CD4-positive, alpha-beta memory T cell (primary cell): ENCODE measurements at regions not wholly inside any gene's neighbourhood (a gene's known extent, or its start where the extent isn't known, plus 50 kb on each side); places are given as distances from the start of the nearest gene placed in this dataset.
"Not testable (repeated sequence)": the region's sequence is repeated elsewhere in the genome, so short reads cannot be mapped to it uniquely, and the experiment has no call there.

Source experiments
- CTCF ChIA-PET: fragments of 350-600 bp; sonication (Branson Sonifier 250); formaldehyde crosslinking; loops from one replicate; lab custom pipeline; 2021; ENCODE audit warnings: inconsistent platforms; ENCODE audit not compliant: partially characterized antibody; lab: Charles Lee
- POLR2A ChIA-PET: fragments of 350-600 bp; sonication (Branson Sonifier 250); formaldehyde crosslinking; loops from one replicate; lab custom pipeline; 2021; ENCODE audit not compliant: partially characterized antibody; lab: Charles Lee
- DNase-seq, 5 donors: peaks; one replicate each; pipeline versions ENCODE4 v3.0.0 to v3.0.0-alpha.2; 2020 to 2022; ENCODE audit warnings: mixed read lengths in 1 of 5
- H3K27ac ChIP-seq: one replicate; pipeline ENCODE4 v1.7.0; 2013; ENCODE audit warnings: low read depth, low read length
- H3K27me3 ChIP-seq: 2 replicates; pipeline ENCODE4 v1.7.0; 2013; ENCODE audit warnings: mild to moderate bottlenecking, low read length, moderate library complexity; ENCODE audit not compliant: insufficient read depth
- H3K36me3 ChIP-seq: 2 replicates; pipeline ENCODE4 v1.7.0; 2013; ENCODE audit warnings: mild to moderate bottlenecking, low read length, moderate library complexity; ENCODE audit not compliant: insufficient read depth
- H3K4me1 ChIP-seq: 2 replicates; pipeline ENCODE4 v1.7.0; 2013; ENCODE audit warnings: mild to moderate bottlenecking, low read length, moderate library complexity; ENCODE audit not compliant: insufficient read depth
- H3K4me3 ChIP-seq, 2 donors: one replicate each; pipeline ENCODE4 v1.7.0; 2013; ENCODE audit warnings: low read length in 2 of 2, mild to moderate bottlenecking in 1 of 2
- H3K9me3 ChIP-seq, 2 donors: one replicate each; pipeline ENCODE4 v1.7.0; 2013; ENCODE audit warnings: low read length in 2 of 2, control low read depth in 1 of 2; ENCODE audit not compliant: control insufficient read depth in 1 of 2
- H3K27ac Mint-ChIP-seq, 7 donors: one replicate each; pipeline ENCODE4 v1.8.0; 2020 to 2021; ENCODE audit warnings: mixed read lengths in 7 of 7, mild to moderate bottlenecking in 6 of 7, inconsistent platforms in 3 of 7, moderate library complexity in 3 of 7
- H3K27me3 Mint-ChIP-seq, 2 donors: one replicate each; pipeline ENCODE4 v1.8.0; 2020 to 2021; ENCODE audit warnings: mixed read lengths in 2 of 2
- H3K36me3 Mint-ChIP-seq, 2 donors: one replicate each; pipeline ENCODE4 v1.8.0; 2020 to 2021; ENCODE audit warnings: mixed read lengths in 2 of 2, inconsistent platforms in 1 of 2, mild to moderate bottlenecking in 1 of 2
- H3K4me1 Mint-ChIP-seq, 4 donors: one replicate each; pipeline ENCODE4 v1.8.0; 2020 to 2021; ENCODE audit warnings: mixed read lengths in 4 of 4, mild to moderate bottlenecking in 1 of 4
- H3K4me3 Mint-ChIP-seq, 8 donors: one replicate each; pipeline ENCODE4 v1.8.0; 2020 to 2021; ENCODE audit warnings: mixed read lengths in 8 of 8, mild to moderate bottlenecking in 7 of 8, moderate library complexity in 6 of 8, inconsistent platforms in 3 of 8
- H3K9me3 Mint-ChIP-seq, 8 donors: one replicate each; pipeline ENCODE4 v1.8.0; 2020 to 2021; ENCODE audit warnings: mixed read lengths in 8 of 8, mild to moderate bottlenecking in 5 of 8, inconsistent platforms in 3 of 8, moderate library complexity in 1 of 8
- intact Hi-C: fragments of 100-400 bp; cut with micrococcal nuclease; formaldehyde crosslinking; loops from one replicate; pipeline ENCODE4 v1.15.1; 2023

DNA sequence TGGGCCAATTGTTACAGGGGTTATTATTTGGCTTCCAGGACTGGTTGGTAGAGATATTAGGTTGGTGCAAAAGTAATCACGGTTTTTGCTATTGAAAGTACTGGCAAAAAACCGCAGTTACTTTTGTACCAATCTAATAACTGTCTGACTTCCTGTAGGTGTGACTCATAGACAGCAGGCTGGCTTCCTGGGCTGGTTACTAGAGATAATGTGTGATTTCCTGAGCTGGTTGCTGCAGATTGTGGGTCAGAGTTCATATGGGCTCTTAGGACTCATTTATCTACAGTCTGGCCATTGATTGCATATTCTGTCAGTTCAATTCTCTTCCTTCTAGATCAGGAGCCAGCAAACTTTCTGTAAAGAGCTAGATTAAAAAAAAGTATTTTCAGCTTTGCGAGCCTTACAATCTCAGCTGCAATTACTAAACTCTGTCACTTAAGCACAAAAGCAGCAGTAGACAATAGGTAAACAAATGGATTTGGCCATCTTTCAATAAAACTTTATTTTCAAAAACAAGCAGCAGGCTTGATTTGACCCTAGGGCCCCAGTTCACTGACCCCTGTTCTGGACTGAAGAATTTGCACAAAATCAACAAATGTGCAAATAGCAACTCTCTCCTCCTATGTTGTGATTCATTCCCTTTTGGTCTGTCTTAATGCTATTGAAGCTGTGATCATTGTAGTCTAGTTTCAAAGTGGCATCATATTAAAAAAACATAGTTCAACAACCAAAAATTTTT, 50.8 kb upstream of the BOD1L1 start:
- H3K27ac ChIP-seq = no peak overlapping the region
- POLR2A ChIA-PET = no interaction called here
- Mint-ChIP-seq H3K4me3 (no peak overlapping the region), H3K27me3 (peaks cover 0 to 2% of the 10 kb centered on the region in 2 donors), H3K9me3 (peaks cover 6 to 42% (median 21%) of the 10 kb centered on the region in 8 donors), H3K4me1 (no peaks in the 10 kb centered on the region), H3K36me3 (no peaks in the 10 kb centered on the region), H3K27ac (no peak overlapping the region)
- no peaks in the 10 kb centered on the region for H3K36me3 ChIP-seq
- no peak for DNase-seq
- no peaks in the 10 kb centered on the region for H3K27me3 ChIP-seq
- H3K9me3 ChIP-seq = no peaks in the 10 kb centered on the region
- H3K4me3 ChIP-seq = no peak overlapping the region
- intact Hi-C loops = no loop called here
- no peaks in the 10 kb centered on the region for H3K4me1 ChIP-seq
- CTCF ChIA-PET = interaction anchor here (1.2 kb wide), 1 partner anchor 22 kb away, joined by 3 read pairs; no protein-coding TSS in a partner anchor

DNA sequence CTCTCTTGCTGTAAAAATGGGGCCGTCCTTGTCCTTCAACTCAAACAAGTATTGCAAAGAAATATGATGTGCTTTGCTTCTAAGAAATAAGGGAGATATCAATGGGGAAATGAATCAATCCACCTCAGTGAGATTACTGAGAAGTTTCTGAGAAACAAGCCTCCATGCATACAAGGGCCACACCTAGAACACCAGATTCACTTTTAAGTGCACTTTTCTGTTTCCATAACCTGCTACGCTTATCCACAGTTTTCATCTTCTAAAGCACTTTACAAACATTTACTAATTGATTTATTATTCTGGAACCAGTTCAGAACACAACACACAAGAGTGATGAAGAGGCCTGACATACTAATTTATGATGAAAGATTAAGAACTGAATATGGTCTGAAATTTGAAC, 54.0 kb upstream of the BOD1L1 start:
- Mint-ChIP-seq H3K4me1 (no peaks in the 10 kb centered on the region), H3K36me3 (no peaks in the 10 kb centered on the region), H3K27ac (no peak overlapping the region), H3K4me3 (no peak overlapping the region), H3K27me3 (peaks cover 0 to 1% of the 10 kb centered on the region in 2 donors), H3K9me3 (peaks cover 6 to 58% (median 26%) of the 10 kb centered on the region in 8 donors)
- POLR2A ChIA-PET = no interaction called here
- intact Hi-C loops = no loop called here
- H3K9me3 ChIP-seq = no peaks in the 10 kb centered on the region
- H3K27me3 ChIP-seq = no peaks in the 10 kb centered on the region
- H3K4me3 ChIP-seq = no peak overlapping the region
- H3K27ac ChIP-seq = no peak overlapping the region
- H3K36me3 ChIP-seq = no peaks in the 10 kb centered on the region
- CTCF ChIA-PET = interaction anchor here (1.4 kb wide), 1 partner anchor 28 kb away, joined by 4 read pairs; no protein-coding TSS in a partner anchor
- no peak for DNase-seq
- no peaks in the 10 kb centered on the region for H3K4me1 ChIP-seq

DNA sequence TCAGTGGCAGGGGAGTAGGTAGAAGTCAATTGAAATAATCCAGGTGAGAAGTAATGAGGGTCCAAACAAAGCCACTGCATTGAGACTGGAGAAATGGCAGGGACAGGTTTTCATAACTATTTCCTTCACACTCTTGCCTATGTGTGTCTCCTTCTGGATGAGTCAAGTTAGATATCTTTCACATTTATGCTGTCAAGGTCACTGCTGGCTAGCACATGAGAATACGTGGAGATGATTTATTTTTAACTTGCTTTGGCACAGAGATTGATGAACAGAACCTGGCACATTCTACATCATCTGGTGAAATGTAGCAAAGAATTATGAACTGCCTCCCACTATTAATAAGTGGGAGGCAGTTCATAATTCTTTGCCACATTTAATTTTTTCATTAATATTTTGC, 66.7 kb upstream of the BOD1L1 start:
- Histone ChIP-seq H3K27ac (no peak overlapping the region), H3K27me3 (no peaks in the 10 kb centered on the region), H3K4me1 (no peaks in the 10 kb centered on the region), H3K4me3 (no peak overlapping the region), H3K9me3 (no peaks in the 10 kb centered on the region), H3K36me3 (no peaks in the 10 kb centered on the region)
- POLR2A ChIA-PET = no interaction called here
- peaks cover 6 to 30% (median 14%) of the 10 kb centered on the region in 8 donors for H3K9me3 Mint-ChIP-seq
- DNase-seq = no peak
- intact Hi-C loops = no loop called here
- no peak overlapping the region for H3K4me3 Mint-ChIP-seq
- H3K27me3 Mint-ChIP-seq = peaks cover 4 to 6% of the 10 kb centered on the region in 2 donors
- CTCF ChIA-PET = no interaction called here
- no peaks in the 10 kb centered on the region for H3K4me1 Mint-ChIP-seq
- H3K27ac Mint-ChIP-seq = no peak overlapping the region
- H3K36me3 Mint-ChIP-seq = no peaks in the 10 kb centered on the region

- POLR2A ChIA-PET = no interaction called here
- intact Hi-C loops = no loop called here
- Histone ChIP-seq H3K27ac (no peak overlapping the region), H3K36me3 (no peaks in the 10 kb centered on the region), H3K4me3 (no peak overlapping the region), H3K9me3 (no peaks in the 10 kb centered on the region), H3K4me1 (no peaks in the 10 kb centered on the region), H3K27me3 (no peaks in the 10 kb centered on the region)
- H3K36me3 Mint-ChIP-seq = no peaks in the 10 kb centered on the region
- H3K27me3 Mint-ChIP-seq = peaks cover 4 to 8% of the 10 kb centered on the region in 2 donors
- CTCF ChIA-PET = no interaction called here
- H3K4me3 Mint-ChIP-seq = no peak overlapping the region
- peaks cover 0 to 4% (median 2%) of the 10 kb centered on the region in 8 donors for H3K9me3 Mint-ChIP-seq
- H3K27ac Mint-ChIP-seq = no peak overlapping the region
- no peaks in the 10 kb centered on the region for H3K4me1 Mint-ChIP-seq
- no peak for DNase-seq
These were observed 70.8 kb upstream of the BOD1L1 start for GRCh38 chr4:13698296-13698695.

DNA sequence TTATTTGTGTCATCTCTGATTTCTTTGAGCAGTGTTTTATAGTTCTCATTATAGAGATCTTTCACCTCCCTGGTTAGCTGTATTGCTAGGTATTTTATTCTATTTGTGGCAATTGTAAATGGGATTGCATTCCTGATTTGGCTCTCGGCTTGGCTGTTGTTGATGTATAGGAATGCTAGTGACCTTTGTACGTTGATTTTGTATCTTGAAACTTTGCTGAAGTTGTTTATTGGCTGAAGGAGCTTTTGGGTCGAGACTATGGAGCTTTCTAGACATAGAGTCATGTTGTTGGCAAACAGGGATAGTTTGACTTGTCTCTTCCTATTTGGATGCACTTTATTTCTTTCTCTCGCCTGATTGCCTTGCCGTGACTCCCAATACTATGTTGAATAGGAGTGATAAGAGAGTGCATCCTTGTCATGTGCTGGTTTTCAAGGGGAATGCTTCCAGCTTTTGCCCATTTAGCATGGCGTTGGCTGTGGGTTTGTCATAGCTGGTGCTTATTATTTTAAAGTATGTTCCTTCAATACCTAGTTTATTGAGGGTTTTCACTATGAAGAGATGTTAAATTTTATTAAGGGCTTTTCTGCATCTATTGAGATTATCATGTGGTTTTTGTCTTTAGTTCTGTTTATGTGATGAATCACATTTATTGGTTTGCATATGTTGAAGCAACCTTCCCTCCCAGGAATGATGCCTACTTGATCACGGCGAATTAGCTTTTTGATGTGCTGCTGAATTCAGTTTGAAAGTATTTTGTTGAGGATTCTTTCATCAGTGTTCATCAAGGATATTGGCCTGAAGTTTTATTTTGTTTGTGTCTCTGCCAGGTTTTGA, 72.7 kb upstream of the BOD1L1 start:
- no peak overlapping the region for H3K4me3 ChIP-seq
- DNase-seq = no peak
- intact Hi-C loops = no loop called here
- no peaks in the 10 kb centered on the region for H3K4me1 ChIP-seq
- H3K27ac ChIP-seq = no peak overlapping the region
- no peak overlapping the region for H3K4me3 Mint-ChIP-seq
- ChIA-PET CTCF (no interaction called here), POLR2A (no interaction called here)
- no peak overlapping the region for H3K27ac Mint-ChIP-seq
- H3K27me3 Mint-ChIP-seq = peaks cover 2 to 9% of the 10 kb centered on the region in 2 donors
- H3K36me3 ChIP-seq = no peaks in the 10 kb centered on the region
- H3K27me3 ChIP-seq = no peaks in the 10 kb centered on the region
- H3K9me3 Mint-ChIP-seq = no peaks in the 10 kb centered on the region
- no peaks in the 10 kb centered on the region for H3K4me1 Mint-ChIP-seq
- H3K36me3 Mint-ChIP-seq = no peaks in the 10 kb centered on the region
- no peaks in the 10 kb centered on the region for H3K9me3 ChIP-seq

GRCh38 chr4:13700858-13701140, 73.3 kb upstream of the BOD1L1 start:
- H3K27ac ChIP-seq, H3K36me3 ChIP-seq, DNase-seq, POLR2A ChIA-PET, H3K4me1 Mint-ChIP-seq, H3K36me3 Mint-ChIP-seq, H3K4me1 ChIP-seq, H3K27me3 ChIP-seq, H3K27ac Mint-ChIP-seq, H3K4me3 ChIP-seq, H3K9me3 ChIP-seq, intact Hi-C loops, CTCF ChIA-PET, H3K9me3 Mint-ChIP-seq, H3K4me3 Mint-ChIP-seq: not testable (repeated sequence)
- H3K27me3 Mint-ChIP-seq = peaks cover 2 to 11% of the 10 kb centered on the region in 2 donors

DNA sequence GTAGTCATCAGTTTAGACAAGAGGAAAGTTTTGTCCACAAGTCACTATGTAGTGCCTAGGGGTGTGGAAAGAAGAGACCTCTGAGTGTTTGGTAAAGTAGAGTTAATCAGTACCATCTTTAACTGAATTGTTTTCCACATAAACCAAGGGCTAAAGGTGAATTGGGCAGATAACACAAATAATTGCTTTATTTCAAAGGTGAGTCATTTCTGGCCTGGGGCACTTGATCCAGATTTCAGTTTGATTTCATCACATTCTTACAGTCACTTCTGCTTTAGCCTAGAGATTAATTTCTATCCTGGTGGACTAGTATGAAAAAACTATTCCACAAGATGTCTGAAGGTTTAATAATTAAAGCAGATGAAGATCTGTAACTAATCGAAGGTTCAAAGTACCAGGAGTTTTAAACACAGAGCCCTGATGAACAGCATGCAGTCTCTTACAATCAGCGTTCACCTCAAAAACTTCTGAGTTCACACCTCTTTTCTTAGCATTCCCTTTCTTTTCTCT, 74.5 kb upstream of the BOD1L1 start:
- no peaks in the 10 kb centered on the region for H3K36me3 ChIP-seq
- no peaks in the 10 kb centered on the region for H3K4me1 Mint-ChIP-seq
- DNase-seq = no peak
- H3K4me3 ChIP-seq = no peak overlapping the region
- no peaks in the 10 kb centered on the region for H3K9me3 Mint-ChIP-seq
- no peak overlapping the region for H3K4me3 Mint-ChIP-seq
- CTCF ChIA-PET = no interaction called here
- no peaks in the 10 kb centered on the region for H3K4me1 ChIP-seq
- intact Hi-C loops = no loop called here
- POLR2A ChIA-PET = no interaction called here
- peaks cover 2 to 7% of the 10 kb centered on the region in 2 donors for H3K27me3 Mint-ChIP-seq
- no peaks in the 10 kb centered on the region for H3K36me3 Mint-ChIP-seq
- H3K27ac ChIP-seq = no peak overlapping the region
- H3K9me3 ChIP-seq = no peaks in the 10 kb centered on the region
- no peaks in the 10 kb centered on the region for H3K27me3 ChIP-seq
- H3K27ac Mint-ChIP-seq = no peak overlapping the region
